DMS153 treated with DMSO at 0.1 percent for 48 hours (cell line): ENCODE measurements at regions not wholly inside any gene's neighbourhood (a gene's known extent, or its start where the extent isn't known, plus 50 kb on each side); places are given as distances from the start of the nearest gene placed in this dataset.

ENCODE experiments used
- DNase-seq: peaks from one replicate; lab custom pipeline; 2025; ENCODE audit not compliant: unreplicated experiment; lab: John Stamatoyannopoulos, UW

- DNase-seq, result no peak
Measured at GRCh38 chr4:34009951-34010350, 2234.4 kb downstream of the ARAP2 start.

DNA sequence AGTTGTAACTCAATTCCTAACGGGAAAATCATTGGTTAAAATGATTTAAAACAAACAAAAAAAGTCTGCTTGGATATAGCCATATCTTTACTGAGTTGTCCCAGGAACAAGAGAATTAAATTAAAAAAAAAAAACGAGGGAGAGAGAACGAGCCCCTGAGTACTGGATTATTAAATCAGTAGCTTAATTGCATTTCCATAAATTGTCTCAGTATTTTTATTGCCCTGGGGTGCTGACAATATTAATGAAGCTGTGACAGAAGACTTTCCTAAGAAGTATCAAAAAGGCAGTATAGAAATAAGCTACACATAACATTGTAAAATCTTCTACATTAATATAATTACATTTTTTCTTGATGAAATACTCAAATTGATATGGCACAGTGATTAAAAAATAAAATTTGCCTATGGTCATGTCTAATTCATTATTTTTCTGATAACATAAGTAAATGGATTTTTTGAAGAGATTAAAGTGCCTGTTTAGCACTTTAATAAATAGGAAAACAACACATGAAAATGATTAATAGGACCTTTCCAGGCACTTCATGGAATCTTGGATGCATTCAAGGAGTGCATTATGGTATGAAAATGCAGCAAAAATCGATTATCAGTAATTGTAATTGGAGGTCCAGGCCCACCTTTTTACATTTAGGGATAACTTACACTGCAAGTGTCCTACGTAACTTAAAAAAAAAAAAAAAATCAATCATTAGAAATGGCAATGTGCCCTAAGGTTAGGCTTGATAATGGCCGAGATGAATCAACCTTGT is 2233.4 kb downstream of the ARAP2 start:
- DNase-seq, result no peak

GRCh38 chr4:34035225-34035624 is 2209.1 kb downstream of the ARAP2 start:
- DNase-seq, result no peak

DNA sequence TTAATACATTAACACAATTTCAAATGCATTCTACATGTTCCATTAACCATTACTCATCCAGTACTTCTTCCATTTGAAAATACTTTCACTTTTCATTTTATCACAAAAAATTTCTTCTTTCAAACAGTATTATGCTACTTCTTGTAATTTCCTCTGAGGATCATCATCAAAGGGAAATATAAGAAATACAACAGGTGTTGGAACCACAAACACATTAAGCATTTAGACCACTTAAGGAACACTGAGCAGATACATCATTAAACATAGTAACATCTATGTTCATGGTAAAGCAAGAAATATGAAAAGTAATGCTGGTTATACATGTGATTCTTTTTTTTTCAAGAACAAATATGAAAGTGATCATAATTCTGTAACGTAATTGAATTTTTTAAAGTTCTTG is 2207.0 kb downstream of the ARAP2 start:
- no peak for DNase-seq

GRCh38 chr4:34039766-34040165 is 2204.5 kb downstream of the ARAP2 start:
- DNase-seq, result no peak

DNA sequence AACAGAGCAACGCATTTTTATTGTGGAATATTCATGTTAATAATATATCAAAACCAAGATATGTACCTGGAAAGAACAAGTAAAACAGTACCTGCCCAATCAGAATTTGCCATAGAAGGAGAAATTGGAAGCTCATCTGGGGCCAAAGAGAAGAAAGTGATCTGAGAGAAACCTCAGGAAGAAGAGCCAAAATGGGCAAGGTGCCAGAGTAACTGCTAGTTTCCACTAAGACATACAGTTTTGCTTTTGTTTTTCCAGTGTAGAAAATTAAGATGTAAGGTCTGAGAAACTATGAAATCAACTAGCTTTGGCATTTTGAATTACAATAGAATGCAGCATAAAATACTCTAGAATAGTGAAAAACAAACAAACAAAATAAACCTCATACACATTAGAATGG is 2201.2 kb downstream of the ARAP2 start:
- DNase-seq, result no peak

GRCh38 chr4:34046580-34046979 is 2197.7 kb downstream of the ARAP2 start:
- DNase-seq, result no peak

DNA sequence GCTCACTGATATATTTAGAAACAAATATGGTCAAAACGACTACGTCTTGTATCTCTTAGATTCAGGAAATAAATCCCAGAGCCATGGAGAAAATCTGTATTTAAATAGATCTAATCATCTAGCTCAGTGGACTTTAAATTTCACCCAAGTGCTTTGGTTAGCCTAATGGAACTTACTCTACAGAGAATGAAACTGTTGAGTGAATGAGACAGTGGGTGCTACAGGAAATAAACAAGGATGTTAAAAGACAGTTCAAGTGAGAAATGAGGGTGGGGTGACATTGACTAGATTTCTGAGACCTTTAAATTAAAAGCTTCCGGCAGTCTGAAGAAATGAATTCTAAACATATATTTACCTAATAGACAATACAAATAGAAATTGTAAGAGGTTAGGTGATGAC is 2197.0 kb downstream of the ARAP2 start:
- DNase-seq, result no peak

DNA sequence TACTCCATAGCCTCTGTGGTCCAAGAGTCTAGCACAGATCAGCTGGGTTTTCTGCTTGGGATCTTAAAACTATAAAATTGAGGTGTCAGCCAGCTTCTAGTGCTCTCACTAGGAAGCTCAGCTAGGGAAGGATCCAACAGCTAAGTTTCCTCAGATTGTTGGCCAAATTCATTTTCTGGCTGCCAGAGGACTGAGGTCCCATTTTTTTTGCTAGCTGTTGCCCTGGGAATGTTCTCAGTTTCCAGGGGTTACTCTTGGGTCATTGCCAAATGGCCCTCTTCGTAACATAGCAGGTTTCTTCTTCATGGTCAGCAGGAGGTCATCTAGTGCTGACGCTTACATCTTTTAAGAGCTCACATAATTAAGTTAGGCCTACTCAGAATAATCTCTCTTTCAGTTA is 2178.2 kb downstream of the ARAP2 start:
- DNase-seq, result no peak

DNA sequence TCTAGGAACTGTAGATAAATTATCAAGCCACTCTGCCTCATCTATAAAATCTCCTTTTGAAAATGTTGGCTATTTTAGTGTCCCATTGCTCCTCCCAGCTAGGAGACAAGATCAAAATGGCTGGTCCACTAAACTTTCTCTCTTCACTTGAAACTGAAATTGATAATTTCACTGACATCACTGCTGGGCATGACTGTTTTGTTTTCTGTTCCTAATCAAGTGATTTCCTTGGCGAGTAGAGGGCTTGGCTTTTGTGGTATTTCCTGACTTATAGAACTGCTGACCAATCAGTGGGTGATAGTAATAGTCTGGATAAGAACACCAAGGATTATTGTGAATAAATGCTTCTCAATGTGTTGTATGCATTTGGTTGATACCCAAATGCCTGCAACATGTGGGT is 2152.9 kb downstream of the ARAP2 start:
- DNase-seq, result no peak

DNA sequence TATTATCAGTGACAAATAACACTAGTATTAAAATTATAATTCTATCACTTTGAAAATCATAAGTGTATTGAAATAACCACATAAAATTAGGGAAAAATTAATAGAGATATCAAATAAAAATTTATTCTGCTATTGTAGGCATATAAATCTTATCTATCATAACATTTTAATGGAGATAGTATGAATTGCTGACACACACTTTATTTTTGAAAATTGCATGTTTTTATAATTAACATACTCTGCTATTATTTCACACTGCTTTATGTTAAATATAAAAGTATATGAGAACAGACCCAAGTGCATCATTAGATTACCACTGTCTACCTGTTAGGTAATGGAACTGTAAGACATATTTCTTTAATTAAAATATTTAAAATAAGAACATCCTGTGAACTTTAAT is 2150.2 kb downstream of the ARAP2 start:
- no peak for DNase-seq

- DNase-seq, result no peak
Measured at GRCh38 chr4:34105311-34105710, 2139.0 kb downstream of the ARAP2 start.

GRCh38 chr4:34108391-34108790 is 2135.9 kb downstream of the ARAP2 start:
- no peak for DNase-seq

DNA sequence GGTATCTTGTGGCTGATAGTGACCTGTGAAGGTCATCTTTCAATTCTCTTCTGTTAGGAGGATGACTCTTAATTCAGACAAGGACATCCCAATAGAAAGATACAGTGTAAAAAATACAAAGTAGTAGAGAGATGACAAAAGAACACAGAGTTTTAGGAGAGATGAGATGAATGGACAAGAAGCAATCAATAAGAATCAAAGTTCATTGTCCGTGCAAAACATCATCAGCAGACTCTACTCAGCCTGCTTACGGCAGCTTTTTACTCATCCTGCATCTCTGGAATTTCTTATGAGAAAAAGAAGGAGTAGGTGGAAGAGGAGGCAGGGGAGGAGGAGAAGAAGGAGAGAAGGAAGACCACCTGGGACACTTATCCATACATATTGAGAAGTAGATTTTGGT is 2131.7 kb downstream of the ARAP2 start:
- no peak for DNase-seq

GRCh38 chr4:34138385-34138784 is 2105.9 kb downstream of the ARAP2 start:
- no peak for DNase-seq

DNA sequence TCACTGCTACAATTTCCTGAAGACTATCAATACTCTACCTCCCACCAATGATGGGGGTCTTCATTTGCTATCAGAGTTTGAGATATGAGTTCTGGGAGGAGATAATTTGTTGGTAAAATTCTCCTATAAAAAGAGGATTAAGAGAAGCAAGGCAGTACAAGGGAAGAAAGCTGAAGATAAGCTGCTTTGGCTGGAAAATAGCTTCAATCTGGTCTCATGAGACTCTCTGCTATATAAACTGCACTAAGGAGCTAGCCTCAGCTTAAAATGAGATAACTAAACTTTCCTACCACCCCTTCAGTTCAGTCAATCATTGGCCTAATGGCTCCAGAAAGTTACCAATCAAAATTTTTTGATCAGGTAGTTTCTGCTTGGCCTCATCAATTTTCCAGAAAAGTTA is 2105.0 kb downstream of the ARAP2 start:
- no peak for DNase-seq

DNA sequence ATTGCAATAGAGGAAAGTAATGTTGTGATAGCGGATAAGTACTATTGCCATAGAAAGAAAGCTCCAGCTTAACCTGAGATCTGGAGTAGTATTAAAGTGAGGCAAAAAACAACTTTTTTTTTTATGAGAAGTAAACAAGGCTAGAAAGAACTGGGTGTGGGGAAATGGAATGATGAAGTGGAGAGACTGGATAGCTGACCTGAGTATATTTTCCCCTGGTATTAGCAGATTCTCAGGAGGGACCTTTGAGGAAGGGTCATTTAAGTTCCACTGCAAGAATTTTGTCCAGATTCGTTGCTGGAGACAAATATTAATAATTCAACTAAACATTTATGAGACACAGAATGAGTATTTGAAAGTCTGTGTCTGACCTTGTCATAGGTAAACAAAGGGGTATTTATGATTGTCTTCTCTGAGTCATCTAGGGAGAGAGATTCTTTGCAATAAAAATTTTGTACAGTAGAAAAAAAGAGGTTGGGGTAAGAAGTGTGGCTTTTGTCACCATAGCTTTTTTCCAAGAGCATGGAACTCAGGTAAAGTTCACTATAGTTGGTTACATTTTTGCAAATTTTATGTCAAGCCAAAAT is 2095.9 kb downstream of the ARAP2 start:
- no peak for DNase-seq

- DNase-seq, result no peak
Measured at GRCh38 chr4:34157547-34157946, 2086.8 kb downstream of the ARAP2 start.

DNA sequence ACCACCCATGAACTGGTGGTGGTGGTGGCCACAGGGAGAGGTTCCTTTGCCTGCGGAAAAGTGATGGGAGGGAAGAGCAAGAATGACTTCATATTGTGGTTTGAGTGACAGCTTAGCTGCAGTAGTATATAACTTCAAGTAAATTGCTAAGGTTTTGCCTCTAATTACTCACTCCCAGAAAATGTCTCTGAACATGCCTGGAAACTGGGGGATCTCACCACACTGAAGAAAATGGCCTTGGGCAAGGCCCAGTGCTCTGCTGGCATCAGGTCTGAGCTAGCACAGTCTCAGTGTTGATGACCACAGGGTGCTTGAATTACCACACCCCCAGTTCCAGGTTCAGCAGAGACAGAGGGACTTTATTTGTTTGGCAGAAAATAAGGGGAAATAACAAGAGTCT is 2085.4 kb downstream of the ARAP2 start:
- no peak for DNase-seq

GRCh38 chr4:34170946-34171345 is 2073.4 kb downstream of the ARAP2 start:
- no peak for DNase-seq

- DNase-seq, result no peak
Measured at GRCh38 chr4:34176609-34177008, 2067.7 kb downstream of the ARAP2 start.

DNA sequence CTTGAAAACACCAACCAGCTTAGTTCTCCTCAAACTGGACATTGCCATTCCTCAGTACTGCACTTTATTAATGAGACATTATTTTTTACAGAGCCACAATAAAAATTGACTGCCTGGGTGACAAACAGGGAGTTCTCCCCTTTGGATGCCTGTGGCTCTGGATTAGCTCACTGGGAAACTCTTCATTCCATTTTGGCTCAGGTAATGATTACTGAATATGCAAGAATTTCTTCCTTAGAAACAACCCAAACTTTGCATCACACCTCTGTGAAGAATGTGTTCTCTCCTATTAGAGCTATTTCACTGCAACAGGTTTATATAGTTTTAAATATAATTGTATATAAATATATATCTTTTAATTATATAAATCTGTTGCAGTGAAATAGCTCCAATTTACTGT is 2065.8 kb downstream of the ARAP2 start:
- no peak for DNase-seq

GRCh38 chr4:34181311-34181841 is 2062.9 kb downstream of the ARAP2 start:
- DNase-seq, result no peak
